HG02852 (cell line): ENCODE measurements at regions not wholly inside any gene's neighbourhood (a gene's known extent, or its start where the extent isn't known, plus 50 kb on each side); places are given as distances from the start of the nearest gene placed in this dataset.

Source experiments
- ATAC-seq: cut with Tn5 transposase; IDR thresholded peaks from one replicate; pipeline ENCODE4 v1.9.1; 2021; ENCODE audit warnings: mild to moderate bottlenecking, moderate library complexity; ENCODE audit not compliant: unreplicated experiment

GRCh38 chr5:89946508-89946907 lies 463.0 kb downstream of the CETN3 start:
- no peak for ATAC-seq

GRCh38 chr5:89942171-89942570 lies 467.4 kb downstream of the CETN3 start:
- ATAC-seq = no peak

- ATAC-seq = no peak
These were observed 473.0 kb downstream of the CETN3 start for GRCh38 chr5:89936576-89936975.

GRCh38 chr5:89934069-89934468 lies 475.5 kb downstream of the CETN3 start:
- ATAC-seq = peak; percentile 49

- no peak for ATAC-seq
These were observed 476.8 kb downstream of the CETN3 start for GRCh38 chr5:89932771-89933181.

- peak; percentile 76 for ATAC-seq
These were observed 478.8 kb downstream of the CETN3 start for GRCh38 chr5:89930591-89931392.

GRCh38 chr5:89929834-89930233 lies 479.7 kb downstream of the CETN3 start:
- no peak for ATAC-seq

GRCh38 chr5:89929173-89929572 lies 480.4 kb downstream of the CETN3 start:
- no peak for ATAC-seq

GRCh38 chr5:89922161-89922560 lies 487.4 kb downstream of the CETN3 start:
- no peak for ATAC-seq

GRCh38 chr5:89917112-89917511 lies 492.4 kb downstream of the CETN3 start:
- no peak for ATAC-seq

- no peak for ATAC-seq
These were observed 493.4 kb downstream of the CETN3 start for GRCh38 chr5:89916131-89916530.

- no peak for ATAC-seq
These were observed 500.7 kb downstream of the CETN3 start for GRCh38 chr5:89908876-89909275.

- no peak for ATAC-seq
These were observed 505.1 kb downstream of the CETN3 start for GRCh38 chr5:89904442-89904841.

- no peak for ATAC-seq
These were observed 507.6 kb downstream of the CETN3 start for GRCh38 chr5:89901983-89902382.

- ATAC-seq = no peak
These were observed 508.2 kb downstream of the CETN3 start for GRCh38 chr5:89901346-89901745.

GRCh38 chr5:89900346-89900745 lies 509.2 kb downstream of the CETN3 start:
- no peak for ATAC-seq

GRCh38 chr5:89899559-89899958 lies 510.0 kb downstream of the CETN3 start:
- ATAC-seq = no peak

GRCh38 chr5:89893546-89893945 lies 516.0 kb downstream of the CETN3 start:
- no peak for ATAC-seq

- no peak for ATAC-seq
These were observed 523.9 kb downstream of the CETN3 start for GRCh38 chr5:89885670-89886069.

GRCh38 chr5:89883967-89884366 lies 525.6 kb downstream of the CETN3 start:
- ATAC-seq = peak; percentile 55

- no peak for ATAC-seq
These were observed 531.1 kb downstream of the CETN3 start for GRCh38 chr5:89878140-89879132.

GRCh38 chr5:89871906-89872305 lies 537.6 kb downstream of the CETN3 start:
- ATAC-seq = no peak
